ENCODE measurements at regions not wholly inside any gene's neighbourhood (a gene's known extent, or its start where the extent isn't known, plus 50 kb on each side); places are given as distances from the start of the nearest gene placed in this dataset.

DNA sequence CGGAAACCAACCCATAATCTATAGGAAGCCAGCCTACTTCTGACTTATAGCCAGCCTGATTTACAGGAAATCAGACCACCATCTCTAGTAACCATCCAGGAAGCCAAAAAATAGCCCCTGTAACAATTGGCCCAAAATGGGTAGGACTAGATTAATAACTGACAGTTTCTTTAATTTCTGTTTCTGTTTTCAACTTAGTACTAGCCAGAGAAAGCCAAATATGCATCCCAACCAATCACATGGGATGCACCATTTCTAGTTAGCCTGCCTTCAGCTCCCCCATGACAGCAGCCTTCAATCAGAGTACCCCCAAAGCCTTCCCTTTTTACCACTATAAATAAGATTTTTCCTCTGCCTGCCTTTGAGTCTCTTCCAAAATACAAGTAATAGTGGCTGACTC is 239.1 kb upstream of the GADL1 start:
- TF ChIP-seq CHCHD3 (CRISPR knock-in tag; IDR thresholded peaks at IDR 0.05) (no peak), U2AF1 (optimal IDR thresholded peaks at IDR 0.05; ENCODE audit: low read depth, low read length) (no peak), EP300 (IDR thresholded peaks at IDR 0.05; ENCODE audit: low read depth in 2 of 2, low read length in 2 of 2) (no peak), EP300 (CRISPR knock-in tag; IDR thresholded peaks at IDR 0.05; ENCODE audit: borderline replicate concordance) (no peak), SP5 (CRISPR knock-in tag; IDR thresholded peaks at IDR 0.05; ENCODE audit: borderline replicate concordance, low read depth) (no peak), HDAC2 (CRISPR knock-in tag; IDR thresholded peaks at IDR 0.05) (no peak), AKAP8 (CRISPR knock-in tag; IDR thresholded peaks at IDR 0.05) (no peak)
- TF ChIP-seq, protein P1, sequence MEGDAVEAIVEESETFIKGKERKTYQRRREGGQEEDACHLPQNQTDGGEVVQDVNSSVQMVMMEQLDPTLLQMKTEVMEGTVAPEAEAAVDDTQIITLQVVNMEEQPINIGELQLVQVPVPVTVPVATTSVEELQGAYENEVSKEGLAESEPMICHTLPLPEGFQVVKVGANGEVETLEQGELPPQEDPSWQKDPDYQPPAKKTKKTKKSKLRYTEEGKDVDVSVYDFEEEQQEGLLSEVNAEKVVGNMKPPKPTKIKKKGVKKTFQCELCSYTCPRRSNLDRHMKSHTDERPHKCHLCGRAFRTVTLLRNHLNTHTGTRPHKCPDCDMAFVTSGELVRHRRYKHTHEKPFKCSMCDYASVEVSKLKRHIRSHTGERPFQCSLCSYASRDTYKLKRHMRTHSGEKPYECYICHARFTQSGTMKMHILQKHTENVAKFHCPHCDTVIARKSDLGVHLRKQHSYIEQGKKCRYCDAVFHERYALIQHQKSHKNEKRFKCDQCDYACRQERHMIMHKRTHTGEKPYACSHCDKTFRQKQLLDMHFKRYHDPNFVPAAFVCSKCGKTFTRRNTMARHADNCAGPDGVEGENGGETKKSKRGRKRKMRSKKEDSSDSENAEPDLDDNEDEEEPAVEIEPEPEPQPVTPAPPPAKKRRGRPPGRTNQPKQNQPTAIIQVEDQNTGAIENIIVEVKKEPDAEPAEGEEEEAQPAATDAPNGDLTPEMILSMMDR (CRISPR knock-in tag; IDR thresholded peaks at IDR 0.05), result no peak
- TF ChIP-seq, protein P2, sequence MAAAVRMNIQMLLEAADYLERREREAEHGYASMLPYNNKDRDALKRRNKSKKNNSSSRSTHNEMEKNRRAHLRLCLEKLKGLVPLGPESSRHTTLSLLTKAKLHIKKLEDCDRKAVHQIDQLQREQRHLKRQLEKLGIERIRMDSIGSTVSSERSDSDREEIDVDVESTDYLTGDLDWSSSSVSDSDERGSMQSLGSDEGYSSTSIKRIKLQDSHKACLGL (CRISPR knock-in tag; IDR thresholded peaks at IDR 0.05), result no peak

Data from HepG2 (cell line).